T-helper 9 cell (primary cell): ENCODE measurements at regions not wholly inside any gene's neighbourhood (a gene's known extent, or its start where the extent isn't known, plus 50 kb on each side); places are given as distances from the start of the nearest gene placed in this dataset.
"Not testable (repeated sequence)": the region's sequence is repeated elsewhere in the genome, so short reads cannot be mapped to it uniquely, and the experiment has no call there.

Experiments used
- DNase-seq: peaks from one replicate; pipeline ENCODE4 v3.0.0-alpha.2; 2020

DNA sequence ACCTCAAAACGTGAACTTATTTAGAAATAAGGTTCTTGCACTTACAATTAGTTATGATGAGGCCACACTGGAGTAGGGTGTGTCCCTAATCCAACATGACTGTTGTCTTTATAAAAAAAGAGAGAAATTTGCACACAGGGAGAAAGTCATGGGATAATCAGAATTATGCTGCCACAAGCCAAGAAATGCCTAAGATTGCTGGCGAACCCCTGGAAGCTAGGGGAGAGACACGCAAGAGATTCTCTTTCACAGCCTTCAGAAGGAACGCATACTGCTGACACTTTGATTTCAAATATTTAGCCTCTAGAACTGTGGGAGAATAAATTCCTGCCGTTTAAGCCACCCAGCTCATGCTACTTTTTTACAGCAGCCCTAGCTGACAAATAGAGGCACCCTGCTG, 138.3 kb downstream of the CCDC71L start:
- no peak for DNase-seq

DNA sequence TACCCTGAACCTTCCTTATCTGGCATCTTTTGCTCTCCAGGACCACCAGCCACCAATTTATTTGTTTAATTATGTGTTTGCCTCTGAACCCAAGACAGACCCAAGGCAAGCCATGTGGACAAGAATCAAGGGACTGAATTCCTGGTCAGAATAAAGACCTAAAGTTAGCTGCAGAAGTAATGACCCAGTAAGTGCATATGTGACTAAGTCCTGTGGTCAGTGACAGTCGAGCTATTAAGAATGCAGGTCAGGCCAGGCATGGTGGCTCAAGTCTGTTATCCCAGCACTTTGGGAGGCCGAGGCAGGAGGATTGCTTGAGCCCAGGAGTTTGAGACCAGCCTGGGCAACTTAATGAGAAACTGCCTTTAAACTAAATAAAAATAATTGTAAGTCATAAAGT, 139.4 kb downstream of the CCDC71L start:
- DNase-seq: no peak

DNA sequence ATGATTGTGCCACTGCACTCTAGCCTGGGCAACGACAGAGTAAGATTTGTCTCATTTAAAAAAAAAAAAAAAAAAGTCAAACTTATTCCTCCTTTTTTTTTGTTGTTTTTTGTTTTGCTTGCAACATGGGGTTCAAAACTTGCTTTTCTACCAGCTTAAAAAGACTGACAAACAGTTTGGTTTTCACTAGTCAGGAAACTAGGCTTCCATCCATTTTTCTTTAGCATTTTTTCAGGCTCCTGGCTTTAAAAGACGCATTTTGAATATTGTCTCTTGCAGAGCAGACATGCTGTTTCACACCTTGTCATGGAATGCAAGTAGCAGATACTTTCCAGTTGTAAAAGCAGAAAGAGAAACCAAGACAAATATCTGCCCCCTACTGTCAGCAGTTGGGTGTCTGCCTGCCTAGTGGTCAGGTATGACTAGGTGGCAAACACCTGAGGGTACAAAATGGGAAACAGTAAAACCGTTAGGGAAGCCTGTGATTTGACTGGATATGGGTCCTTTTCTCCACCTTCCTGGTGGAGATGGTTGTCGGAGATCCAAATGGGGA, 139.9 kb downstream of the CCDC71L start:
- no peak for DNase-seq

DNA sequence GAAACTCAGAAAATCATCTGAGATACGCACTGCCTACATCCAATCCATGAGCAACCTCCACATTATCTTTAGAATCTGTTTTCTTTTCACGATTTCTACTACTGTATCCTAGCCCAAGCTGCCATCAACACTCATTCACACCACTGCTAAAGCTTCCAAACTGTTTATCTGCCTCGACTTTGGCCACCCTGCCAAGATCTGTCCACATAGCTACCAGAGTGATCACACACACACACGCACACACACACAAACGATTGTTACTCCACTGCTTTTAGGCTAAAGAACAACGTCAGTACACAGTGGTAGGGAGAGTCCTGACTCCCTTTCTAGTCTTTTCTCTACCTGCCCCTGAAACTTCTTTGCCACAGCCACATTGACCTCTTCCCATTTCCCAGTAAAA, 142.0 kb downstream of the CCDC71L start:
- no peak for DNase-seq

DNA sequence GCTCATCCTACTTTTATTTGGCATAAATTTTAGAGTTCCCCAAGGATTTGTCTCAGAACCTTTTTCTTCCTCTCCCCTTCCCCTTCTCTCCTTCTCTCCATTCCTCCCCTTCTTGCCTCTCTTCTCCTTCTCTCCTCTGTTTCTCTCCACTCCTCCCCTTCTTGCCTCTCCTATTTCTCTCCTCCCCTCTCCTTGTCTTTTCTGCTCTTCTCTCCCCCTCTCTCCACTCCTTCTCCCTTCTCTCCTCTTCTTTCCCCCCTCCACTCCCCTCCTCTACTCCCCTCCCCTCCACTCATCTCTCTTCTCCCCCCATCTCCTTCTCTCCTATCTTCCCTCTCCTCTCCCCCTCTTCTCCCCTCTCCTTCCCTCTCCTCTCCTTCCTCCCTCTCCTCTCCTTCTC, 142.7 kb downstream of the CCDC71L start:
- DNase-seq: no peak

DNA sequence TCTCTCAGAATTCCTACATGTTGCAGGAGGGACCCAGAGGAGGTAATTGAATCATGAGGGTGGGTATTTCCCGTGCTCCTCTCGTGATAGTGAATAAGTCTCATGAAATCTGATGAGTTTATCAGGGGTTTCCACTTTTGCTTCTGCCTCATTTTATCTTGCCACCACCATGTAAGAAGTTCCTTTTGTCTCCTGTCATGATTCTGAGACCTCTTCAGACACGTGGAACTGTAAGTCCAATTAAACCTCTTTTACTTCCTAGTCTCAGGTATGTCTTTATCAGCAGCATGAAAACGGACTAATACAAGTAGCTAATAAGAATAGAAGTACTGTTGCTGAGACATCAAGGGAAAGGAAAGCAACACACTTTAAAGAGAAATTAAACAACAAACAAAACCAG, 143.4 kb downstream of the CCDC71L start:
- no peak for DNase-seq

DNA sequence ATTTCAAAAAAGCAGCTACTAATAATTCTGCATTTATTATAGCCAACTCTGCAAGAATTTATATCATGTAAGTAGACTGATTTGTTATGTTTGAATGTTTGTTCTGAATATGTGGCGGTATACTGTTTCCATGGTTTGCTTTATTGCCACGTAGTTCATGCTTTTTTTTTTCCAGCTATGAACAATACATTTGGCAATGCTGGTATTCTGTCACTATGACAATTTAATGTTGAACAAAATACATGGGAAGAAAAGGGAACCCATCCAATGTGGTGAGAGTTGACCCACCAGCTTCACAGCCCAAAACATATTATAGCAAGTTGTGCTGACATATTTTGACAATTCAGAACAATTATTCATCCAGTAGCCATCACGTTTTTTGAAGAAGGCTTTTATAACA, 145.6 kb downstream of the CCDC71L start:
- no peak for DNase-seq

DNA sequence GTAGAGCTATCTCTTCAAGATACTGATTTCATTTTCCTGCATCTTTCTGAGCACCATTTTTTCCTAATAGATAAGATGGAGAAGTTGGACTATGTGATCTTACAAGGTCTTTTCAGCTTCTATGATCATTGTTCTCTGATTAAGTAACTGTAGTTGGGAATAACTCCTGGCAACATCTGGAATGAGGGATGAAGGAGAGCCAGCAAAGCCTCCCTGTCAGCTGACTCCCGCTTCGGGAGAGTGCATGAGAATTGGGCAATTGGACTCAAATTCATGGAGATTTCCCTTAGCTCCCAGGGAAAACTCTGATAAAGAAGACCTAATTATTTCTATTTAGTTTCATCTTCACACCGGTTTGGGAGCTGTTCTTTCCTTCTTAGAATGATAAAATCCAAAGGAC, 146.1 kb downstream of the CCDC71L start:
- DNase-seq: no peak

DNA sequence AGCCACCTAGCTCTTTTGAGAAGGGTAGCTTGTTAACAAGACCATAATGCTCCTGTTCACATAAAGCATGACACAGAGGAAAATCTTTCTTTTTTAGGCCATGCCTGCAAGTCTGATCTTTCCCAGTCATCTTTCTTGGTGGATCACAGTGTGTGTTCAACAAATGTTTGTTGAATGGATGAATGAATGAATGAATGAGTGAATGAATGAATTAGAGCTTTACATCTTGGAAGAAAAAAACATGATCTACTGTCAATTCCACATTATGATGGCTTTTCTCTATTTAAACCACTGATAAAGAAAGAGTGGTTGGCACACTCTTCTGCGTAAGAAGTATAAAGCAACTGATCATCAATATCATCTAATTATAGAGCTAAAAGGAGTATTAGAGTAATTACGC, 148.7 kb downstream of the CCDC71L start:
- no peak for DNase-seq

DNA sequence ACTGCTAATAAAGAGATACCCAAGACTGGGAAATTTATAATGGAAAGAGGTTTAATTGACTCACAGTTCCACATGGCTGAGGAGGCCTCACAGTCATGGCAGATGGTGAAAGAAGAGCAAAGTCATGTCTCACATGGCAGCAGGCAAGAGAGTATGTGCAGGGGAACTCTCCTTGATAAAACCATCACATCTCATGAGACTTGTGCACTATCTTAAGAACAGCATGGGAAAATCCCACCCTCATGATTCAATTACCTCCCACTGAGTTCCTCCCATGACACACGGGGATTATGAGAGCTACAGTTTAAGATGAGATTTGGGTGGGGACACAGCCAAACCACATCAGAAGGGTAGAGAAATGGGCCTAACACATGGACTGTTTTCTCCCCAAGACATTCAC, 156.3 kb downstream of the CCDC71L start:
- DNase-seq: no peak

DNA sequence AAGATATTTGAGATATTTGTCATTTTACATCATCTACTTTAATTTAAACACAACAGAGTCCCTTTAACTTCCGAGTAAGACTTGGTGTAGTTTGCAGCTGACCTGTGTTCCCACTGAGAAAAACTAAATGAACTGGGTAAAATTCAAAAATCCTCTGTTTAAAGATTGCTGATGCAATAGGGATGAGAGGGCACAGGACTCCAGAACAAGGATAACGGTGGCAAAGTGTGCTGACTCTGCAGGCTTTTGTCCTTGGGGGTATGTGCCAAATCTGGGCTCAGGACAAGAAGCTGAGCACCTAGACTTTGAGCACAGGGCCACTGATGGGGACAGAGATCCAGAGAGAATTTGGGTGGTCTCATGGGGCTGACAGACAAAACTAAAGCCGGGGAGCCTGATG, 156.8 kb downstream of the CCDC71L start:
- no peak for DNase-seq

DNA sequence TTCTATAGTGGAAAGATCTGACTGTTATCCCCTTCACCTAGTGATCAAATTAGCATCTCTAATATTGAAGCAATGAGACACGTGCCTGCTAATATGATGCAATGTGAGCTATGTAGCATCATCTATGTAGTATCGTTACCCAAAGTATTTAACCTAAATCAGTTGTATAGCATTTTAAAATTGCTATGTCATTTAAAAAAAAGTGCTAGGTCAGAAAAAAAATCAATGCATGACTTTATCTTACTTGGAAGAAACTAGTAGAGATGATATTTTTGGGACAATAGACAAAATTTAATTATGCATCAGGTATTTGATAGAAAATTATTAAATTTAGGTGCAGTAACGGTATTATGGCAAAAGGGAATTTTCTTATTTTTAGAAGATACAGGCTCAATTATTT, 157.3 kb downstream of the CCDC71L start:
- no peak for DNase-seq

DNA sequence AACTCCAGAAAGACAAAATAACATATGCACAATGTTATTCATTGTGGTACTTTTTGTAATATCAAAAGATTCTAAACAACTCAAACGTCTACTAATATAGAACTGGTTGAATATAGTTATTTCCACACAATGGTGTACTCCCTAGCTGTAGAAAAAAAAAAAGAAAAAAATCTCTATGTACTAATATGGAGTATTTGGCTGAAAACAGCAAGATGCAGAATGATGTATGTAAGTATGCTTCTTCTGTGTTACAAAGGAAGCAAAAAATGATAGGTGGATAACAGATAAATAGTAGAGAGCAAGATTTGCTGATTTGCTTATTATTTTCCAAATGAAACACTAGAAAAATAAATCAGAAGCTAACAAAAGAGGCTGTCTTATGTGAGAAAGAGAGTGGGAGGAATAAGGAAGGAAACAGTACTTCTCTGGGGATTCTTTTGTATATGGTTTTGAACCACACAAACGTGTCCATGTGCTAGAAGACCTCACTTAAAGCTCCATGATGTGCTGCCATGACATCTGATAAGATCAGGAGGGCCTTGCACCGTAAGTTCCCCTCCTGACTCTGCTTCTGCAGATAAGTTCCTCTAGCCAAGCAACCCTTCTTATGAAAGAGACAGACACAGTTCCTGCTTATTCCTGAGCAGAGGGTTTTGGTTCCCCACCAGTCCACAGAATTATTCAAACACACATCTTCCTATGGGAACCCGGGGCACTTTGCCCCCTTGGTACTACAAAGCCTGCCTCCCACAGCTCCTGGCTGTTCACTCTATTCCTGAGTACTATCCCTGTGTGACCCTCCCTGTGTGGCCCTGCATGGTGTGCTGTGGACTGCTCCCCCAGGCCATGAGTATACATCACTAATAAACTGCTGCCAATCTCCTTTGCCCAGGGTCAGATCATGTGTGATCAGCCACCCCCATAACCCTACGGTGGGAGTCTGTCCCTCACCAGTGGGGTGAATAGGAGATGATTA, 159.1 kb downstream of the CCDC71L start:
- no peak for DNase-seq

DNA sequence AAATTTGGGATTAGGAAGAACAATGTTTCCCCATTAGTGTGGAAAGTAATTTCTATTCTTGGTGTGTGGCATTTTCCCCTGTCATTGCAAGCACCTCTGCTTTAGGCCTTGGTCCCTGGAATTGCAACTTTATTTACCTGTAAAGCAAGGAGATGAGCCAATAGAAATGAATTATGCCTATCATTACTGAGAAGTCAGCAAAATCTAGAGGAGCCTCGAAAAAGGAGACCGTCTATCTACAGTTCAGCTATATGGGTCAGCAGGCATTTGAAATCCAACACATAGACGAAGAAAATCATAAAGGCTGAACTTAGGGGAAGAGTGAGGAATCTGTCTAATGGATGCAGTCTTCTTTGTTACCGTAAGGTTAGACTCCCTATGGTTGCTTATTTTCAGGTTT, 161.1 kb downstream of the CCDC71L start:
- DNase-seq: no peak

DNA sequence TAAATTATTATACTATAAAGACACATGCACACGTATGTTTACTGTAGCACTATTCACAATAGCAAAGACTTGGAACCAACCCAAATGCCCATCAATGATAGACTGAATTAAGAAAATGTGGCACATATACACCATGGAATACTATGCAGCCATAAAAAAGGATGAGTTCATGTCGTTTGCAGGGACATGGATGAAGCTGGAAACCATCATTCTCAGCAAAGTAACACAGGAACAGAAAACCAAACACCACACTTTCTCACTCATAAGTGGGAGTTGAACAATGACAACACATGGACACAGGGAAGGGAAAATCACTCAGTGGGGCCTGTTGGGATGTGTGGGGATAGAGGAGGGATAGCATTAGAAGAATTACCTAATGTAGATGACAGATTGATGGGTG, 163.0 kb downstream of the CCDC71L start:
- DNase-seq: not testable (repeated sequence)

DNA sequence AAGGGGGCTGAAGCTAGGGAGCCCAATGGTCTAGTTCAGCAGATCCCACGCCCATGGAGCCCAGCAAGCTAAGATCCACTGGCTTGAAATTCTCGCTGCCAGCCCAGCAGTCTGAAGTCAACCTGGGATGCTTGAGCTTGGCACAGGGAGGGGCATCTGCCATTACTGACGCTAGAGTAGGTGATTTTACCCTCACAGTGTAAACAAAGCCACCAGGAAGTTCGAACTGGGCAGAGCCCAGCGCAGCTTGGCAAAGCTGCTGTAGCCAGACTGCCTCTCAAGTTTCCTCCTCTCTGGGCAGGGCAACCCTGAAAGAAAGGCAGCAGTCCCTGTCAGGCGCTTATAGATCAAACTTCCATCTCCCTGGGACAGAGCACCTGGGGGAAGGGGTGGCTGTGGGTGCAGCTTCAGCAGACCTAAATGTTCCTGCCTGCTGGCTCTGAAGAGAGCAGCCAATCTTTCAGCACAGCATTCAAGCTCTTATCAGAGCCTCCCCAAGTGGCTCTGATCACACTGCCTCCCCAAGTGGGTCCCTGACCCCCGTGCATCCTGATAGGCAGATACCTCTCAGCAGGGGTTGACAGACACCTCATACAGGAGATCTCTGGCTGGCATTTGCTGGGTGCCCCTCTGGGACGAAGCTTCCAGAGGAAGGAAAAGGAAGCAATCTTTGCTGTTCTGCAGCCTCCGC, 167.8 kb downstream of the CCDC71L start:
- no peak for DNase-seq

DNA sequence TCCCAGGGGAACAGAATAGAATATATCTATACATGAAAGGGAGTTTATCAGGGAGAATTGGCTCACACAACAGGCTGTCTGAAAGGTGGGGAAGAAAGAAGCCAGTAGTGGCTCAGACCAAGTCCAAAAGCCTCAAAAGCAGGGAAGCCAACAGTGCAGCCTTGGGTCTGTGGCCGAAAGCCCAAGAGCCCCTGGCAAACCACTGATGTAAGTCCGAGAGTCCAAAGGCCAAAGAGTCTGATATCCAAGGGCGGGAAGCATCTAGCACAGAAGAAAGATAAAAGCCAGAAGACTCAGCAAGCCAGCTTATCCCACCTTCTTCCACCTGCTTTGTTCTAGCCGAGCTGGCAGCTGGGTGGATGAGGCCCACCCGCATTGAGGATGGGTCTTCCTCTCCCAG, 172.5 kb downstream of the CCDC71L start:
- DNase-seq: no peak

DNA sequence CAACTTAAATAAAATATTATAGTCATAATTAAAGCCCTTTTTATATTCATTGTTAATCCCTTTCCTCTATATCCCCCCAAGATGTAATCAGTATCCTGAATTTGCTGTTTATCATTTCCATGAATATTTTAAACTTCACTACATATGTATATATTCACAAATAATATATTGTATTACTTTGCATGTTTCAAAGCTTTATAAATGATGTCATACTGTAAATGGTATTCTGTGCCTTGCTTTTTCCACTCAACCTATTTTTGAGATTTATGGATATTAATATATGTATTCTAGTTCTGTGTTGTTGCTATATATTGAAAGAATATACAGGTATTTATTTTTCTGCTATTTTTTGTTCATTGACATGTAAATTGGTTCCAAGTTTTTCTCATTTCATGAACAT, 173.1 kb downstream of the CCDC71L start:
- no peak for DNase-seq

DNA sequence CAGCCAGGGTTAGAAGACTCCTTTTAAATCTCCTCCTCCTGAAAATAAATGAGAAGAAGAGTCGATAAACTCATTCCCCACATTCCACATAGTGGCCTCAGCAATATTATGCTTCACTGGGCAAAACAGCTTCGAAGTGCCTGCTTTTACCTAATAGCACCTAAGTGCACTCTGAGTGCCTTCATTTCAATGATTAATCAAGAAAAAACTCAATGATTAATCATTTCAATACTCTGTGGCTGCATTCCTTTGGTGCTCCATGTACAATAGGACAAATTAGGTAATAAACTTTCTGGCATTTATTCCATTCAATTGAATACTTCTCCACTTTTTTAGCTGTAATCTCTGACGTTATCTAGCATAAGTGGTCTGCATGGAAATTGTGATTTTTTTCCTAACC, 174.6 kb downstream of the CCDC71L start:
- DNase-seq: no peak

DNA sequence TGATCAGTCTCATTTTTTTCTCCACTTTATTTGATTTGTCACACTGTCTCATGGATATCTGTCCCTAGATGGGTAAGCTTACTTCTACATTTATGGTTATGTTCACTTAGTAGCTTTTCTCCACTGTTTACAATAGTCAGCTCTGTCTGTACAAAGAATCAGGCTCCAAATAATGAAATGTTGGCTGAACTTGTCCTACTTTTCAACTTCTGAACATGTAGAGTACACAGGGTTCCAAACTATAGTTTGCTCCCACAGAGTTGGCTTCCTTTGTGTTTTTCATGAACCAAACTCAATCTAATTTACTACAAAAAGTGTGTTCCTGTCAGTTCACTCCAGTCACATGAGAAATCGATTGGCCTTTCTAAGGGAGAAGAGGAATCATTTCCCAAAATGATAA, 175.0 kb downstream of the CCDC71L start:
- DNase-seq: no peak

DNA sequence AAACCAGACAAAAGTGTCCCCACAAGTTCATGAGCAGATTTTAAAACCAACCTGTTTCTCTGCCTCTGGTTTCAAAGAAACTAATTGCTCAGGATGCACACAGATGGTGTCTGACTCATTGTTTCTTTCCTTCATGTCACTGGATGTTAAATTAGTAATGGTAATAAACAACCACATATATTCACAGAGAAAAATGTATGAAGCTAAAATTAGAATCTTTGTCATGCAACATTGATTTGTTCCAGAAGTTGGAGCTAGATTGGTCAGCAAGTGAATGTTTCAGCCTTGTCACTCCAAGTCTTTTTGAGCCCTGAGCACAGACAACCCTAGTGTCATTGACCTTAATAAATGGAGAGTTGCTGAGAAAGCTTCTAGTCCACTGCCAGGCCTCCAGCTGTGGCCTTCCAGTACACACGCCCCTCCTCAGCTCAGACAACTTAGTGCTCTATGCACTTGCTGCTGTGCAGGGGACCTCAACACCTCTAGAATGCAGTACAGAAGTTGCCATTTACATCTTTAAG, 175.9 kb downstream of the CCDC71L start:
- no peak for DNase-seq

DNA sequence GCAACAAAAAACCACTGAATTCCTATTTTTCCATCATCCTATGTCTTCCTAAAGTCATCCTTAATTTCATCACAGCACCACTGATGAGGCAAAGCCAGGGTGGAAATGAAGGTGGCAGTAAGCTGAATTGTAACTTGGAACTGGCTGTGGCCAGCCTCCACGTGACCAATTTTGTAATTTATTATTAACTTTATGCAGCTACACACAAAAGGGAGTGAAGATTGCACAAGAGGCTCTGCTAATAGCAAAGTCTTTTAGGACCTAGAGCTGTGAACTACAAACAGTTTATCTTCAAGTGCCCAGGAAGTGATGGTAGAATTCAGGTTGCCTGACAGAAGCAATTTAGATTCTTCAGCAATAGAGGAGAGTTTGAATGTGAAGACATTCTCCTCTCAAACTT, 176.4 kb downstream of the CCDC71L start:
- no peak for DNase-seq

DNA sequence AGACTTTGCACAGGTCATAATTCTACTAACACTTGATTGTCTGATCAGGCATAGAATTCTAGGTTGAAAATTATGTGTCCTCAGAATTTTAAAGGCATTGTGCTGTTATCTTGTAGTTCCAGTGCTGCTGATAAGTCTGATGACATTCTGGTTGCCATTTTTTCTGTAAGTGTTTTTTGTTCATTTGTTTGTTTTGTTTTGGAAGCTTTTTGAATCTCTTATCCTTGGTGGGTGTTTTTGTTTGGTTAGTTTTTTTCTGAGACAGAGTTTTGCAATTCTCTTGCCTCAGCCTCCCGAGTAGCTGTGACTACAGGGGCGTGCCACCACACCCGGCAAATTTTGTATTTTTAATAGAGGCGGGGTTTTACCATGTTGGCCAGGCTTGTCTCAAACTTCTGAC, 178.9 kb downstream of the CCDC71L start:
- no peak for DNase-seq

DNA sequence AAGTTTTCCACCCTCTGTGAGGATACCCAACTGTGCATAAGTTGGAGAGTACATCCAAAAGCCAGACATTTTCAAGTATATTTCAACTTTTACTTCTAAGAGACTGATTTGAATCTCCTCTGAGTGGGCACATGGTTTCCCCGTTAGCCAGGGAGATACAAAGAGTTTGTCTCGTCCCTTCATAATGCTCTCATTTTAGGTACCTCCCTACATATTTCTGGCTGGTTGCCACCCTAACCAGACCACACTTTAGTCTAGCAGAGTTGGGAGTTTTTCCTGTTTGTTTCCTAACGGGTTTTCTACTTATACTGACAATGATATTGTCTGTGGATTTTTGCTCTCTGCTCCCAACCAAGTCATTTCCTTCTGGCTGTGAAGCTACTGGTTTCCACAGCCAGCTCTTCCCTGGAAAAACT, 180.3 kb downstream of the CCDC71L start:
- DNase-seq: no peak
